ENCODE measurements at regions not wholly inside any gene's neighbourhood (a gene's known extent, or its start where the extent isn't known, plus 50 kb on each side); places are given as distances from the start of the nearest gene placed in this dataset.
A peak's percentile ranks its signal among the peaks of the same experiment; 100 is the strongest.

DNA sequence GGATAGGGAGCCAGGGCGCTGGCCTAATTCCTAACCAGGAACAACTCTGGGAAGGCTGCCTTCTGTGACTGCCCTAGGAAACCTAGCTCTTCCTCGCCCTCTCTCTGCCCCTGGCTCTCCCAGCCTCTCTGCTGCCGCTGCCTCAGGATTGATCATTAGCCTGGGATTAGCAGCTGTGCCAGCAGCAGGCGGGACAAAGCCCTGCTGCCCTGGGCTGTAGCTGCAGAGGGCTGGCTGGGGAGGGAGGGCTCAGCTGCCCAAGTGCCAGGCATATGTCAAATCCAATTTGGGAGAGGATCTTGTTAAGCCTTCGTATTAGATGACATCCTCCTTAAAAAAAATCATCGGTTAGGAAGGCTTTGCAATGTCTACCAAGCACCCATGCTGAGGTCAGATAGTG is 144.8 kb upstream of the CCL2 start:
- DNase-seq = no peak

- no peak for DNase-seq
Measured at GRCh38 chr17:34113089-34113488, 142.0 kb upstream of the CCL2 start.

DNA sequence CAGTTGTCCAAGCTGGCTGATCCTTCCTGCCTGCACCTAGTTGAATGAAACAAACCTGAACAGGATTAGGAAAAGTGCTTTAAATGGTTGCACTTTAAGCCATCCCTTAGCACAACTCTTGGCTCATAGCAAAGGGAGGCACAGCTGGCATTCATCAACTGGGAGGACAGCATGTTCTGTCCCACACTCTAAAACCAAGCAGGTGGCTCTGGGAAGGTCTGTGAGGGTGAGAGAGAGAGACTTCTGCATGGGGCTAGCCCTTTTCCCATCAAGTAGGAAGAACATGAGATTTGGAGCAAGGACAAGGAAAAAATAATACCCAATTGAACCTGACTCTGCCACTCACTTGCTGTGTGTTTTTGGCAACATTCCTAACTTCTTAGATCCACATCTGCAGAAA is 140.9 kb upstream of the CCL2 start:
- no peak for DNase-seq

- DNase-seq = no peak
Measured at GRCh38 chr17:34116306-34116705, 138.8 kb upstream of the CCL2 start.

- no peak for DNase-seq
Measured at GRCh38 chr17:34117332-34117731, 137.8 kb upstream of the CCL2 start.

GRCh38 chr17:34117811-34118210 is 137.3 kb upstream of the CCL2 start:
- DNase-seq = no peak

- no peak for DNase-seq
Measured at GRCh38 chr17:34118564-34118963, 136.5 kb upstream of the CCL2 start.

DNA sequence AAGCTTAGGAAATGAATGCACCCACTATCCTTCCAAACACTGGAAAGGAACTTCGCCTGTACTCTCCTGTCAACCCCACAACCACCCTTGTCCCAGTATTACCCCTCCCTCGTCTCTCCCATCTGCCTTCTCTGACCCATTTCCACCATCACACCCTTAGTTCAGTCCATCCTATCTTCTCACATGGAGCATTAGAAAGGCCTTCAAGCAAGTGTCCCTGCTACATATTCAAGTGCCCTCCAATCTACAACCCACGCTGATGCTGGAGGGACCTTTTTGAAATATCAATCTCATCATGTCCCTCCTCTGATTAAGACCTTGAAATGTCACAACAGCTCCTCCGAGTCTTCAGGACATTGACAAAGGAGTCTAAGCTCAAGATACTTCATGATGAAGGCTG is 133.8 kb upstream of the CCL2 start:
- no peak for DNase-seq

DNA sequence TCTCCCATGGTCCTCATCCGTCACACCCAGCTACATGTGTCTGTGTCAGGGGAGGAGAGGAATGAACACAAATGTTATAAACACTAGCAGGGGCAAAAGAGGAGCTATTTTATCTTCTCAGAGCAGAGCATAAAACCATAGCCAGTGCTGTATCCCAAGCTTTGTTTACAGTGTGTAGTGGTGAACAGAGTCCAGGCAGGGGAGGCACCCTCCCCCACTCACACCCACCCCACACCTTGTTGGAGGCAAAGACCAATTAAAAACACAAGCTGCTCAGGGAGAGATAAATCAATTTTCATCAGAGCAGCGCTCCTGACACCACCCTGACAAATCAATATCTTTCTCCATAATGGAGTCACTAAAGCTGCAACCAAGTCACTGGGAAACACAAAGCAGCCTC is 132.6 kb upstream of the CCL2 start:
- DNase-seq = no peak

GRCh38 chr17:34125010-34125409 is 130.1 kb upstream of the CCL2 start:
- DNase-seq = no peak

DNA sequence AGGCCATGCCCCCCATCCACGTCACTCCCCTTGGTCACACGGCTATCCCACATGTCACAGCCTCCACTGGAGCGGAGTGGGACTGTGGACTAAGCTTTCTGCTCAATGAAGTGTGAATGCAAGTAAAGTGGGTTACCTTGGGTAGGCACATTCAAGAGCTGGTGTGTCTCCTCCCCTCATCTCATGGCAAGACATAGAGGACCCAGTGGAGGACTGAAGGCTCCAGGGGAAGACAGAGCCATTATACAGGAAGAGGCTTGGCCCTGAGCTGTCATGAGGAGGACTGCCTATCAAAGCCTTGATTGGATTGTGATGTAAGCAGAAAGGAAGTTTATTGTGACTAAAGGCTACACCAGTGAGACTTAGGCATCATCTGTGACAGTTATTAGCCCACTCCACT is 129.2 kb upstream of the CCL2 start:
- no peak for DNase-seq

DNA sequence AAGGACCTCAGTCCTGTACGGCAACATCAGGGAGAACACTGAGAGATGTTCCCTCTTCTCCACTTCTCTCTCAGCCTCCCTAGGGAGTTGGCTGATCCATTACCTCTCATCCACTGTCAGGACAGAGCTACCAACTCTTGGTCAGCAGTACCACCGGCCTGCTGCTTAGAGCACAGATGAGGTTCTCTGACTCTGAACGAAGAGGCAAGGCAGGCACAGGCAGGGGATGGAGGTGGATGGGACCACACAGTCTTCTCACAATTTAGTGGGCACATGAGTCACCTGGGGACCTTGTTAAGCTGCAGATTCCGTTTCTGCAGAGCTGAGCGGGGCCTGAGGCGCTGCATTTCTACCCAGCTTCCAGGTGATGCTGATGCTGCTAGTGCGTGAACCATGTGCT is 128.6 kb upstream of the CCL2 start:
- no peak for DNase-seq

DNA sequence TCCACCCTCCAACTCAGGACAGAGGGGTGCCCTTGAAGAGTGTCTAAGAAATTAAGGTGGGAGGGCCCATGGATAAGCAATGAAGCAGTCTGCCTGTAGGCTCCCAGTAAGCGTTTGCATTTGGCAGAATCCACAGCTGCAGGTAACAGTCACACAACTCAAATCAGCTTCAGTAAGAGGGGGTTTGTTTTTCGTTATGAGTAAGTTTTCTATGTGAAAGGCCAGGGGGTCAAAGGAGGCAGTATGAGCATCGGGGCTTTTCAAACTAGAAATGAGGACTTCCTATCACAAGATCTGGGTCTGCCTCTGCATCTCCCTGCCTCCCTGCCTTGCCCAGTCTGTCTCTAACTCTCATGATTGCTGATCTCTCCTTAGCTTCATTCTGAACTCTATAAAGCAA is 128.1 kb upstream of the CCL2 start:
- no peak for DNase-seq

DNA sequence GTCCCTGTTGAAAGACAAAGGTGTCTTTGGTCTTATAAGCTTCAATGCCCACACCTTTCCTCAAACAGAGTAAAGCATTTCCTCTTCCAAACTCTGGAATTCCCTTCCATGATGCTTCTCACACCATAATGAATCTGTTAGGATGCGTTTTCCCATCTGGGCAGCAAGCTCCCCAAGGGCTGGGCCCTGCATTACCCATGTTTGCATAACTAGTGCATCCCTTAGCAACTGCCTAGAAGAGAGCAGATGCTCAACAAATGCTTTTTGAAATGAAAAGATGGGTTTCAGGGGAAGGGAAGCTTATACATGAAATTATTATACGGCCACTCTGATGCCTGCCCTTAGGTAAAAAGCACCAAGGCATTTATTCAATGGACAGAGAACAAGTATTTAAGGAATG is 124.5 kb upstream of the CCL2 start:
- no peak for DNase-seq

DNA sequence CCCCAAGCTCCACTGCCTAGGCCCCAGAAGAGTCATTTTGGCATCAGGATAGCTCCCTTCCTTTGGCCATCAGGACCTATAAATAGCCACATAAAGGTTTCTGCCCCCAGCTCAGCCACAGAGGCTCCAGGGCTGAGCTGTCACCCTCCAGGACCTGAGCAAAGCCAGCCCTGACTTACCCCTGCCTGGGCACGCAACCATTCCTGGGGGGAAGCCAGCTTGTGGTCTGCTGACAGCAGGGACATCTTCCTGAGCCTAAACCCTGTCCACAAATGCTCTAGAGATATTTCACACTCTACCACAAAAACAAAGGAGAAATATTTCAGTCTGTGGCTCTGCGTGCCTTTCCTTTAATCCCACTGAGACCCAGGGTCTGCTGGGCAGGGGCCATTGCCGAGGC is 123.7 kb upstream of the CCL2 start:
- DNase-seq = no peak

- DNase-seq = no peak
Measured at GRCh38 chr17:34133350-34133749, 121.7 kb upstream of the CCL2 start.

GRCh38 chr17:34135841-34136240 is 119.2 kb upstream of the CCL2 start:
- DNase-seq = no peak

DNA sequence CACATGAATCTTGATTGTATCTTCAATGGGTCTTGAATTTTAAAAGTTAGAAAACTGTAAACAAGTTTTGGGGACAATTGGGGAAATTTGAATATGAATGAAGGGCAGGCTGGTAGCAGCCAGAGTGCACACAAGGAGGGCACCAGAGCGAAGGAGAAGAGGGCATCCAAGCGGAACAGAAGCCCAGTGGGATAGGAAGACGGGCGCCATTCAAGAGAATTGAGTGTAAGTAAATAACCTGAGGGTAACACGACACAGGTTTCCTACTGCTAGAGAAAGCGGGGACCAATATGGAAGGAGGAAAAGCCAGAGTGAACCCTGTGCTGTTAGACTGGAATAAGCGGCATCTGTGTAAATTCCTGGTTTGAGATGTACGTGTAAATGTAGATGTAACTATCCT is 115.1 kb upstream of the CCL2 start:
- peak; percentile 19 to 36 for DNase-seq

- no peak for DNase-seq
Measured at GRCh38 chr17:34141590-34141989, 113.5 kb upstream of the CCL2 start.

- no peak for DNase-seq
Measured at GRCh38 chr17:34143430-34143829, 111.7 kb upstream of the CCL2 start.

DNA sequence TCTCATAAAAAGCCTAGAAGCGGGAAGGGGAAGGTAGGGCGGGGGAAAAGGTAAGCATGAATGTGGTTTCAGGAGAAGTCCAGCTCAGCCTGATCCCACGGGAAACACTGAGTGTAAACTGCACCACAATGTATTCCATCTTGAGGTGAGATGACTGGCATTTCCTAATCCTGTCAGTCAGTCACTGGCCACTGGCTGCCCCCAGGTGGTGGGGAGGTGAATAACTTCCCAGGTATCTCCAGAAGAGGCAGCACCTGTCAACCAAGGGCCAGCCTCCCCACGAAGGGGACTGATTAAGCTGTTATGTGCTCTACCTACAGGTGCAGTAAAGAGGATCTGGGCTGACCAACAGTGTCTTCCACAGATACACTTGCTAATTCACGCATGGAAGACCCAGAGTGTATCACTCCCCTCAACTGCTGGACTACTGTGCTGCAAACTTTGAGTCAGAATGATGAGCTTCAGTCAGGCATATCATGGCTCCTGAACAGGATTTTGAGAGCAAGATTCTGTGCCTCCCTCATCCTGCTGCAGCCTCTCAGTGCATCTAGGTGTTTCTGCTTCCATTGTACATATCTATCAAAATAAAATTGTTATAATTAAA is 108.5 kb upstream of the CCL2 start:
- DNase-seq = peak; percentile 69 to 80

DNA sequence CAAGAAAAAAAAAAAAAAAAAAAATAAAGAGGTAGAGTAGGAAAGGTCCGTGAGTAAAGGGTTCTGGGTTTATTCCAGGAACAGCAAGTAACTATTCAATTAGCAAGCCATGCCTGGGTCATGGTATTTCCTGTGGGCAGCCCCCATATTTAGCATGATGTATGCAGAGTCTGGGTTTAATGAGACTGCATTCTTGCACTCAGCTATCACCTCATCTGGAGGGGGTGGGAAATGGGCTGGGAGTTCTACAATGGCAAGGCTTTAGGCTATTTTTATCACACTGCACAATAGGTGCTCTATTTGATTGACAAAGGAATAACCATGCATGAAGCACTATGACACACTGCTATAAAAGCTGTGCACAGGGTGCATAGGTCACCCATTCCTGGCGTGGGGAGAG is 104.0 kb upstream of the CCL2 start:
- DNase-seq = no peak

- DNase-seq = no peak
Measured at GRCh38 chr17:34153991-34154390, 101.1 kb upstream of the CCL2 start.

GRCh38 chr17:34154961-34155730 is 99.9 kb upstream of the CCL2 start:
- no peak for DNase-seq

- no peak for DNase-seq
Measured at GRCh38 chr17:34155947-34156346, 99.1 kb upstream of the CCL2 start.
